ENCODE measurements at regions not wholly inside any gene's neighbourhood (a gene's known extent, or its start where the extent isn't known, plus 50 kb on each side); places are given as distances from the start of the nearest gene placed in this dataset.

GRCh38 chr10:23754179-23754578 lies 315.3 kb downstream of the OTUD1 start:
- Histone ChIP-seq H3K27me3 (replicated peaks in 1 of 4; ENCODE audit: control insufficient read depth in 3 of 4, extremely low read depth in 1 of 4, insufficient read depth in 3 of 4, low read length in 3 of 4) (no peaks in the 10 kb centered on the region), H2AFZ (ENCODE audit: low read length) (no peak overlapping the region), H4K91ac (replicated peaks; ENCODE audit: insufficient read length, low read length) (no peak overlapping the region), H3K23ac (ENCODE audit: insufficient read length) (no peak overlapping the region), H4K5ac (ENCODE audit: insufficient read length, low read depth, low read length) (no peak overlapping the region), H3K79me2 (ENCODE audit: control insufficient read depth in 1 of 2, insufficient read depth in 2 of 2, low read length in 2 of 2) (no peaks in the 10 kb centered on the region), H3K4me1 (replicated peaks in 1 of 4; ENCODE audit: control insufficient read depth in 3 of 4, insufficient read depth in 4 of 4, low read length in 3 of 4) (no peaks in the 10 kb centered on the region), H3K23me2 (ENCODE audit: low read depth, low read length) (no peaks in the 10 kb centered on the region), H3K27ac (ENCODE audit: low read depth, low read length) (no peak overlapping the region), H3K9me3 (ENCODE audit: insufficient read depth in 2 of 2, low read depth in 1 of 2, low read length in 1 of 2) (no peaks in the 10 kb centered on the region), H3K18ac (ENCODE audit: extremely low read depth, low read length) (no peak overlapping the region), H3K9ac (replicated peaks in 1 of 4; ENCODE audit: extremely low read depth in 1 of 4, low read depth in 3 of 4, low read length in 3 of 4) (no peak overlapping the region), H2BK120ac (replicated peaks; ENCODE audit: low read depth, low read length) (no peak overlapping the region), H3K4me3 (ENCODE audit: extremely low read depth in 1 of 4, insufficient read depth in 2 of 4, low read depth in 3 of 4, low read length in 4 of 4) (no peak overlapping the region), H3K56ac (replicated peaks; ENCODE audit: insufficient read length, low read depth, low read length) (no peak overlapping the region), H4K8ac (ENCODE audit: extremely low read depth, insufficient read depth, low read length) (no peak overlapping the region), H3K4me2 (ENCODE audit: insufficient read depth in 1 of 2, low read depth in 2 of 2, low read length in 2 of 2) (no peak overlapping the region), H3K14ac (ENCODE audit: insufficient read length) (no peak overlapping the region), H2BK20ac (ENCODE audit: low read length) (no peak overlapping the region), H2BK15ac (ENCODE audit: low read length) (no peak overlapping the region), H2AK5ac (ENCODE audit: low read depth, low read length) (no peak overlapping the region), H2BK12ac (ENCODE audit: low read depth, low read length) (no peak overlapping the region), H2BK5ac (ENCODE audit: low read depth, low read length) (no peak overlapping the region), H3K36me3 (ENCODE audit: control insufficient read depth in 2 of 4, insufficient read depth in 4 of 4, low read length in 3 of 4) (no peaks in the 10 kb centered on the region), H4K20me1 (replicated peaks in 1 of 2; ENCODE audit: control insufficient read depth in 1 of 2, insufficient read depth in 2 of 2, low read length in 2 of 2) (no peaks in the 10 kb centered on the region), H3K79me1 (ENCODE audit: low read depth, low read length) (no peaks in the 10 kb centered on the region), H3K4ac (replicated peaks; ENCODE audit: insufficient read length, low read depth, low read length) (no peak overlapping the region)
- ChIA-PET CTCF (ENCODE audit: partially characterized antibody) (interaction anchor here (0.6 kb wide), 1 partner anchor 660 kb away, joined by 3 read pairs; no protein-coding TSS in a partner anchor), POLR2A (ENCODE audit: partially characterized antibody) (interaction anchor here (0.6 kb wide), 1 partner anchor 59 kb away, joined by 3 read pairs; no protein-coding TSS in a partner anchor)
- WGBS, 2 experiments (ENCODE audit: extremely low coverage in 1 of 2, insufficient coverage in 1 of 2, insufficient read length in 1 of 2, insufficient replicate concordance in 2 of 2, low coverage in 1 of 2, low lambda C conversion rate in 2 of 2, missing lambda C conversion rate in 1 of 2) = 85% methylated on average over 2 of the region's 2 CpGs; no CpG with 5 or more reads in 1 of the 2 experiments
- FAIRE-seq = no peak
- no peak for DNase-seq (ENCODE audit: low read depth in 1 of 2, low spot score in 2 of 2)
- TF ChIP-seq RNF2 (IDR thresholded peaks at IDR 0.05; ENCODE audit: borderline replicate concordance, low read depth, low read length, missing control alignments, poor library complexity, severe bottlenecking) (no peak), JUN (IDR thresholded peaks at IDR 0.05; ENCODE audit: low read depth, low read length) (no peak), ASH2L (IDR thresholded peaks at IDR 0.05; ENCODE audit: low read length) (no peak), BCL11A (IDR thresholded peaks at IDR 0.05; ENCODE audit: low read depth in 2 of 2, low read length in 2 of 2) (no peak), SRF (IDR thresholded peaks at IDR 0.05; ENCODE audit: low read depth, low read length) (no peak), SP1 (IDR thresholded peaks at IDR 0.05; ENCODE audit: low read depth, low read length) (no peak), MAFK (IDR thresholded peaks at IDR 0.05; ENCODE audit: low read depth, low read length) (no peak), CBX8 (IDR thresholded peaks at IDR 0.05; ENCODE audit: borderline replicate concordance, low read depth, low read length) (no peak), BACH1 (IDR thresholded peaks at IDR 0.05; ENCODE audit: low read length) (no peak), CREB1 (IDR thresholded peaks at IDR 0.05) (no peak), TAF7 (optimal IDR thresholded peaks at IDR 0.05; ENCODE audit: borderline replicate concordance, low read depth, low read length) (no peak), POU5F1 (IDR thresholded peaks at IDR 0.05; ENCODE audit: low read depth, low read length) (no peak), NRF1 (IDR thresholded peaks at IDR 0.05; ENCODE audit: low read depth, low read length) (no peak), ZNF274 (IDR thresholded peaks at IDR 0.05; ENCODE audit: borderline replicate concordance, extremely low read depth, low read length) (no peak), CTBP2 (IDR thresholded peaks at IDR 0.05; ENCODE audit: borderline replicate concordance, insufficient read depth, insufficient read length, low read length) (no peak), EZH2 (IDR thresholded peaks at IDR 0.05; ENCODE audit: low read depth, low read length, severe bottlenecking) (no peak)
